ENCODE measurements at regions not wholly inside any gene's neighbourhood (a gene's known extent, or its start where the extent isn't known, plus 50 kb on each side); places are given as distances from the start of the nearest gene placed in this dataset.
"Not testable (repeated sequence)": the region's sequence is repeated elsewhere in the genome, so short reads cannot be mapped to it uniquely, and the experiment has no call there.

GRCh38 chr20:56781108-56781739, 152.1 kb downstream of the TFAP2C start:
- Histone ChIP-seq H2AK5ac (ENCODE audit: low read length) (no peak overlapping the region), H3K79me1 (ENCODE audit: low read length) (no peaks in the 10 kb centered on the region), H4K8ac (ENCODE audit: low read depth, low read length) (no peak overlapping the region), H3K9ac (ENCODE audit: low read length) (no peak overlapping the region), H3K23ac (ENCODE audit: low read length) (no peak overlapping the region), H2BK120ac (ENCODE audit: low read depth, low read length) (no peak overlapping the region), H3K36me3 (ENCODE audit: control insufficient read depth, insufficient read depth, low read length) (no peaks in the 10 kb centered on the region), H3K27ac (ENCODE audit: low read depth, low read length) (no peak overlapping the region), H3K27me3 (ENCODE audit: insufficient read depth, low read length, poor library complexity) (no peaks in the 10 kb centered on the region), H4K5ac (ENCODE audit: low read length) (no peak overlapping the region), H3K56ac (ENCODE audit: low read length) (no peak overlapping the region), H2BK15ac (replicated peaks; ENCODE audit: low read depth) (no peak overlapping the region), H3K4me1 (ENCODE audit: control insufficient read depth, low read depth, low read length) (no peaks in the 10 kb centered on the region), H3K4ac (ENCODE audit: low read depth, low read length) (no peak overlapping the region), H2BK5ac (ENCODE audit: low read length) (no peak overlapping the region), H3K79me2 (ENCODE audit: control insufficient read depth, insufficient read depth, low read length) (no peaks in the 10 kb centered on the region), H3K18ac (ENCODE audit: low read length) (no peak overlapping the region), H3K4me3 (ENCODE audit: low read length) (no peak overlapping the region), H3K4me2 (ENCODE audit: low read length) (no peak overlapping the region)
- no peak for DNase-seq
- no CpG with 5 or more reads among the region's 12 CpGs for WGBS (ENCODE audit: extremely low coverage, insufficient coverage, low lambda C conversion rate)

GRCh38 chr20:56781987-56782560, 153.0 kb downstream of the TFAP2C start:
- not testable (repeated sequence) for H3K79me2 ChIP-seq (ENCODE audit: control insufficient read depth, insufficient read depth, low read length)

GRCh38 chr20:56782814-56783213, 153.7 kb downstream of the TFAP2C start:
- H4K8ac ChIP-seq (ENCODE audit: low read depth, low read length); H3K27me3 ChIP-seq (ENCODE audit: insufficient read depth, low read length, poor library complexity); H2BK5ac ChIP-seq (ENCODE audit: low read length); H3K56ac ChIP-seq (ENCODE audit: low read length); H3K36me3 ChIP-seq (ENCODE audit: control insufficient read depth, insufficient read depth, low read length); H2BK120ac ChIP-seq (ENCODE audit: low read depth, low read length); H3K23ac ChIP-seq (ENCODE audit: low read length); H3K4me3 ChIP-seq (ENCODE audit: low read length); H3K18ac ChIP-seq (ENCODE audit: low read length); H3K27ac ChIP-seq (ENCODE audit: low read depth, low read length); H3K4me1 ChIP-seq (ENCODE audit: control insufficient read depth, low read depth, low read length); H3K4ac ChIP-seq (ENCODE audit: low read depth, low read length); H3K9ac ChIP-seq (ENCODE audit: low read length); H3K79me2 ChIP-seq (ENCODE audit: control insufficient read depth, insufficient read depth, low read length); H2BK15ac ChIP-seq (replicated peaks; ENCODE audit: low read depth); H4K5ac ChIP-seq (ENCODE audit: low read length); H3K4me2 ChIP-seq (ENCODE audit: low read length); H2AK5ac ChIP-seq (ENCODE audit: low read length); H3K79me1 ChIP-seq (ENCODE audit: low read length); DNase-seq: not testable (repeated sequence)
- no CpG with 5 or more reads among the region's 11 CpGs for WGBS (ENCODE audit: extremely low coverage, insufficient coverage, low lambda C conversion rate)

More at GRCh38 chr20:56781987-56782560, 153.0 kb downstream of the TFAP2C start:
- not testable (repeated sequence) for H3K4me1 ChIP-seq (ENCODE audit: control insufficient read depth, low read depth, low read length); H3K27ac ChIP-seq (ENCODE audit: low read depth, low read length); H3K4me3 ChIP-seq (ENCODE audit: low read length); DNase-seq; H2AK5ac ChIP-seq (ENCODE audit: low read length); H3K36me3 ChIP-seq (ENCODE audit: control insufficient read depth, insufficient read depth, low read length); H3K18ac ChIP-seq (ENCODE audit: low read length); H2BK5ac ChIP-seq (ENCODE audit: low read length); H4K5ac ChIP-seq (ENCODE audit: low read length); H3K4ac ChIP-seq (ENCODE audit: low read depth, low read length); H3K9ac ChIP-seq (ENCODE audit: low read length); H3K23ac ChIP-seq (ENCODE audit: low read length); H3K27me3 ChIP-seq (ENCODE audit: insufficient read depth, low read length, poor library complexity); H3K4me2 ChIP-seq (ENCODE audit: low read length); H2BK120ac ChIP-seq (ENCODE audit: low read depth, low read length); H3K79me1 ChIP-seq (ENCODE audit: low read length); H2BK15ac ChIP-seq (replicated peaks; ENCODE audit: low read depth); H3K56ac ChIP-seq (ENCODE audit: low read length); H4K8ac ChIP-seq (ENCODE audit: low read depth, low read length)
- no CpG with 5 or more reads among the region's 2 CpGs for WGBS (ENCODE audit: extremely low coverage, insufficient coverage, low lambda C conversion rate)

- Histone ChIP-seq H2AK5ac (ENCODE audit: low read length) (no peak overlapping the region), H4K8ac (ENCODE audit: low read depth, low read length) (no peak overlapping the region), H3K23ac (ENCODE audit: low read length) (no peak overlapping the region), H3K4me3 (ENCODE audit: low read length) (no peak overlapping the region), H2BK120ac (ENCODE audit: low read depth, low read length) (no peak overlapping the region), H3K79me1 (ENCODE audit: low read length) (no peaks in the 10 kb centered on the region), H3K27me3 (ENCODE audit: insufficient read depth, low read length, poor library complexity) (no peaks in the 10 kb centered on the region), H3K9ac (ENCODE audit: low read length) (no peak overlapping the region), H3K18ac (ENCODE audit: low read length) (no peak overlapping the region), H3K56ac (ENCODE audit: low read length) (no peak overlapping the region), H2BK5ac (ENCODE audit: low read length) (no peak overlapping the region), H3K4ac (ENCODE audit: low read depth, low read length) (no peak overlapping the region), H3K36me3 (ENCODE audit: control insufficient read depth, insufficient read depth, low read length) (no peaks in the 10 kb centered on the region), H3K4me2 (ENCODE audit: low read length) (no peak overlapping the region), H2BK15ac (replicated peaks; ENCODE audit: low read depth) (no peak overlapping the region), H4K5ac (ENCODE audit: low read length) (no peak overlapping the region), H3K79me2 (ENCODE audit: control insufficient read depth, insufficient read depth, low read length) (no peaks in the 10 kb centered on the region), H3K4me1 (ENCODE audit: control insufficient read depth, low read depth, low read length) (no peaks in the 10 kb centered on the region), H3K27ac (ENCODE audit: low read depth, low read length) (no peak overlapping the region)
- no CpG with 5 or more reads among the region's 4 CpGs for WGBS (ENCODE audit: extremely low coverage, insufficient coverage, low lambda C conversion rate)
- no peak for DNase-seq
Measured at GRCh38 chr20:56783826-56784225, 154.7 kb downstream of the TFAP2C start.

GRCh38 chr20:56786503-56786902, 157.4 kb downstream of the TFAP2C start:
- Histone ChIP-seq H3K79me2 (ENCODE audit: control insufficient read depth, insufficient read depth, low read length) (no peaks in the 10 kb centered on the region), H3K56ac (ENCODE audit: low read length) (no peak overlapping the region), H2BK15ac (replicated peaks; ENCODE audit: low read depth) (no peak overlapping the region), H2BK120ac (ENCODE audit: low read depth, low read length) (no peak overlapping the region), H3K27me3 (ENCODE audit: insufficient read depth, low read length, poor library complexity) (no peaks in the 10 kb centered on the region), H4K8ac (ENCODE audit: low read depth, low read length) (no peak overlapping the region), H3K4ac (ENCODE audit: low read depth, low read length) (no peak overlapping the region), H3K27ac (ENCODE audit: low read depth, low read length) (no peak overlapping the region), H3K4me3 (ENCODE audit: low read length) (no peak overlapping the region), H3K9ac (ENCODE audit: low read length) (no peak overlapping the region), H3K4me1 (ENCODE audit: control insufficient read depth, low read depth, low read length) (no peaks in the 10 kb centered on the region), H3K23ac (ENCODE audit: low read length) (no peak overlapping the region), H3K4me2 (ENCODE audit: low read length) (no peak overlapping the region), H2BK5ac (ENCODE audit: low read length) (no peak overlapping the region), H3K79me1 (ENCODE audit: low read length) (no peaks in the 10 kb centered on the region), H3K36me3 (ENCODE audit: control insufficient read depth, insufficient read depth, low read length) (no peaks in the 10 kb centered on the region), H4K5ac (ENCODE audit: low read length) (no peak overlapping the region), H2AK5ac (ENCODE audit: low read length) (no peak overlapping the region), H3K18ac (ENCODE audit: low read length) (no peak overlapping the region)
- WGBS (ENCODE audit: extremely low coverage, insufficient coverage, low lambda C conversion rate): no CpG with 5 or more reads among the region's 5 CpGs
- DNase-seq: no peak
